Endothelial cell of umbilical vein (primary cell): ENCODE measurements at regions not wholly inside any gene's neighbourhood (a gene's known extent, or its start where the extent isn't known, plus 50 kb on each side); places are given as distances from the start of the nearest gene placed in this dataset.

Source experiments
- BruUV-seq: library from RNA; stranded (reverse); fragments of 400-500 nt; replicated peaks from 2 replicates; lab custom pipeline; 2021; lab: Mats Ljungman, UMichigan
- CTCF ChIA-PET: fragments of 300-600, 350-600 bp; sonication (Branson Sonifier 250); formaldehyde crosslinking; loops from one replicate; lab custom pipeline; 2021; ENCODE audit warnings: antibody characterized with exemption, inconsistent platforms; lab: Charles Lee
- POLR2A ChIA-PET: fragments of 300-600, 350-600 bp; sonication (Branson Sonifier 250); formaldehyde crosslinking; loops from one replicate; lab custom pipeline; 2021; ENCODE audit warnings: antibody characterized with exemption, inconsistent platforms; lab: Charles Lee
- DNase-seq: peaks from one replicate; pipeline ENCODE4 v3.0.0-alpha.2; 2011; ENCODE audit warnings: low read depth, low spot score
- FAIRE-seq: peaks from 2 replicates; lab custom pipeline; 2011; peaks lifted over from hg19 to GRCh38; lab: Jason Lieb, UNC
- H2AFZ ChIP-seq: 2 replicates; pipeline ENCODE4 v1.6.0; 2012; ENCODE audit warnings: low read depth, low read length, control low read depth, inconsistent platforms
- H3K27ac ChIP-seq: 2 replicates; pipeline ENCODE4 v1.5.1; 2011; ENCODE audit warnings: low read depth, mild to moderate bottlenecking, control low read depth, low read length, moderate library complexity; ENCODE audit not compliant: insufficient read depth
- H3K27me3 ChIP-seq, 2 experiments: 2 replicates each; pipeline versions ENCODE4 v1.6.0 to v1.6.1; 2011; ENCODE audit warnings: low read length in 2 of 2, mixed read lengths in 1 of 2; ENCODE audit not compliant: control insufficient read depth in 2 of 2, insufficient read depth in 2 of 2
- H3K36me3 ChIP-seq, 2 experiments: 2 replicates in 1 of 2; 3 replicates in 1 of 2; pipeline ENCODE4 v1.5.1; 2011; ENCODE audit warnings: low read length in 2 of 2, mild to moderate bottlenecking in 1 of 2, moderate library complexity in 1 of 2; ENCODE audit not compliant: control insufficient read depth in 2 of 2, insufficient read depth in 2 of 2; ENCODE audit errors: extremely low read depth in 1 of 2
- H3K4me1 ChIP-seq: 3 replicates; pipeline ENCODE4 v1.5.1; 2011; ENCODE audit warnings: mild to moderate bottlenecking, low read length; ENCODE audit not compliant: control insufficient read depth, insufficient read depth; ENCODE audit errors: extremely low read depth
- H3K4me2 ChIP-seq: 2 replicates; pipeline ENCODE4 v1.6.1; 2011; ENCODE audit warnings: low read length, control low read depth, mixed read lengths; ENCODE audit not compliant: insufficient read depth
- H3K4me3 ChIP-seq, 3 experiments: fragments of 200-600 bp in 1 of 3; sonication (generic), shearing (Covaris generic) in 1 of 3; replicated peaks in 1 of 3; 2 replicates each; pipeline ENCODE4 v1.5.1; 2011 to 2016; ENCODE audit warnings: control low read depth in 3 of 3, low read length in 3 of 3, mild to moderate bottlenecking in 2 of 3, inconsistent platforms in 1 of 3, low read depth in 1 of 3, moderate library complexity in 1 of 3; ENCODE audit not compliant: insufficient read depth in 1 of 3
- H3K79me2 ChIP-seq: 2 replicates; pipeline ENCODE4 v1.6.0; 2012; ENCODE audit warnings: low read length, inconsistent platforms; ENCODE audit not compliant: control insufficient read depth, insufficient read depth
- H3K9ac ChIP-seq: replicated peaks from 2 replicates; pipeline ENCODE3; 2011; ENCODE audit warnings: low read length, control low read depth; ENCODE audit not compliant: insufficient read depth; ENCODE audit errors: extremely low read depth
- H3K9me1 ChIP-seq: replicated peaks from 3 replicates; pipeline ENCODE4 v1.6.0; 2011; ENCODE audit warnings: mild to moderate bottlenecking, low read length; ENCODE audit not compliant: control insufficient read depth, insufficient read depth; ENCODE audit errors: extremely low read depth
- H3K9me3 ChIP-seq: replicated peaks from 2 replicates; pipeline ENCODE4 v1.5.1; 2012; ENCODE audit warnings: low read length, inconsistent platforms; ENCODE audit not compliant: control insufficient read depth, insufficient read depth
- H4K20me1 ChIP-seq: replicated peaks from 2 replicates; pipeline ENCODE3; 2011; ENCODE audit warnings: mild to moderate bottlenecking, low read length; ENCODE audit not compliant: control insufficient read depth, insufficient read depth; ENCODE audit errors: extremely low read depth
- EZH2 ChIP-seq: IDR thresholded peaks from 2 replicates; pipeline ENCODE4 v1.6.1; 2012; ENCODE audit warnings: borderline replicate concordance, low read depth, mild to moderate bottlenecking, moderate library complexity, low read length, inconsistent platforms; ENCODE audit not compliant: severe bottlenecking
- FOS ChIP-seq: IDR thresholded peaks from 2 replicates; pipeline ENCODE4 v1.6.1; 2011; ENCODE audit warnings: mild to moderate bottlenecking, low read length, moderate library complexity, borderline replicate concordance; ENCODE audit not compliant: insufficient read depth
- GATA2 ChIP-seq: IDR thresholded peaks from 2 replicates; pipeline ENCODE4 v1.7.0; 2011; ENCODE audit warnings: low read depth, mild to moderate bottlenecking, moderate library complexity, mixed read lengths, low read length; ENCODE audit not compliant: insufficient read length, insufficient read depth
- JUN ChIP-seq: IDR thresholded peaks from 2 replicates; pipeline ENCODE4 v1.6.1; 2011; ENCODE audit warnings: borderline replicate concordance, low read depth; ENCODE audit not compliant: insufficient read length, insufficient read depth
- MYC ChIP-seq: IDR thresholded peaks from one replicate; pipeline ENCODE4 v1.6.1; 2011; ENCODE audit warnings: mild to moderate bottlenecking, low read depth, low read length
- POLR2A ChIP-seq: IDR thresholded peaks from 2 replicates; pipeline ENCODE4 v1.6.1; 2012; ENCODE audit warnings: low read depth, mild to moderate bottlenecking, control low read depth, low read length
- POLR2AphosphoS5 ChIP-seq: IDR thresholded peaks from 2 replicates; pipeline ENCODE4 v1.6.1; 2012; ENCODE audit warnings: low read depth, mild to moderate bottlenecking, control low read depth, low read length, moderate library complexity; ENCODE audit not compliant: insufficient read depth
- dilution Hi-C: fragments of 300-500 bp; cut with MboI; formaldehyde crosslinking; loops from one replicate; pipeline ENCODE4 v1.15.0; 2019; ENCODE audit warnings: low sequenced_read_pairs; ENCODE audit not compliant: extremely low pct_ligation_motif_present
- intact Hi-C: fragments of 100-400 bp; cut with micrococcal nuclease; formaldehyde crosslinking; loops from one replicate; pipeline ENCODE4 v1.10.0; 2022
- TF ChIP-seq, protein P1 (sequence below), 2 donors: IDR thresholded peaks; 1 replicate in 1 of 2; 2 replicates in 1 of 2; pipeline ENCODE4 v1.5.1; 2011; ENCODE audit warnings: low read length in 2 of 2, mild to moderate bottlenecking in 2 of 2, moderate library complexity in 2 of 2, control low read depth in 1 of 2, inconsistent platforms in 1 of 2, low read depth in 1 of 2; ENCODE audit not compliant: insufficient read depth in 1 of 2; ENCODE audit errors: extremely low read depth in 1 of 2
- TF ChIP-seq, protein P2 (sequence below): IDR thresholded peaks from 2 replicates; pipeline ENCODE4 v1.6.1; 2011; ENCODE audit not compliant: insufficient read depth, insufficient read length

DNA sequence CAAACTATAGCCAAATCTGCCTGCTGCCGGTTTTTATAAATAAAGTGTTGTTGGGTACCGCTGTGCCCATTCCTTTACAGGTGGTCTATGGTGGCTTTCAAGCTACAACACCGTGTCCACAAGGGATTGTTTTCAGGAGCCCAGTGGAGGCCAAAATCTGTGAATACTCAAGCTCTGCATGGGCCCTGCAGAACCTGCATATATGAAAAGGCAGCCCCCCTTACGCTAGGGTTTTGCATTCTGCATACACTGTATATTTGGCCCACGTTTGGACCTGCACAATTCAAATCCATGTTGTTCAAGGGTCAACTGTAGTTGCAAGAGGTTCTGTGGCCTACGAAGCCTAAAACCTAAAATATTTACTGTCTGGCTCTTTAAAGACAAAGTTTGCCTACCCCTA, 122.2 kb upstream of the TLE3 start:
- Histone ChIP-seq H3K79me2 (no peaks in the 10 kb centered on the region), H3K27me3 (peaks cover 0 to 3% of the 10 kb centered on the region in 2 experiments), H3K27ac (no peak overlapping the region), H3K9me3 (no peaks in the 10 kb centered on the region), H3K4me3 (no peak overlapping the region), H4K20me1 (no peaks in the 10 kb centered on the region), H3K4me1 (no peaks in the 10 kb centered on the region), H3K9me1 (no peaks in the 10 kb centered on the region), H3K9ac (no peak overlapping the region), H3K4me2 (no peak overlapping the region), H2AFZ (no peak overlapping the region), H3K36me3 (no peaks in the 10 kb centered on the region)
- intact Hi-C loops (no loop called here), dilution Hi-C loops (no loop called here)
- ChIA-PET POLR2A (no interaction called here), CTCF (no interaction called here)
- BruUV-seq = no TSS peak
- no peak for DNase-seq
- FAIRE-seq = no peak
- TF ChIP-seq JUN = no peak
- TF ChIP-seq EZH2 = no peak
- TF ChIP-seq, protein P1, sequence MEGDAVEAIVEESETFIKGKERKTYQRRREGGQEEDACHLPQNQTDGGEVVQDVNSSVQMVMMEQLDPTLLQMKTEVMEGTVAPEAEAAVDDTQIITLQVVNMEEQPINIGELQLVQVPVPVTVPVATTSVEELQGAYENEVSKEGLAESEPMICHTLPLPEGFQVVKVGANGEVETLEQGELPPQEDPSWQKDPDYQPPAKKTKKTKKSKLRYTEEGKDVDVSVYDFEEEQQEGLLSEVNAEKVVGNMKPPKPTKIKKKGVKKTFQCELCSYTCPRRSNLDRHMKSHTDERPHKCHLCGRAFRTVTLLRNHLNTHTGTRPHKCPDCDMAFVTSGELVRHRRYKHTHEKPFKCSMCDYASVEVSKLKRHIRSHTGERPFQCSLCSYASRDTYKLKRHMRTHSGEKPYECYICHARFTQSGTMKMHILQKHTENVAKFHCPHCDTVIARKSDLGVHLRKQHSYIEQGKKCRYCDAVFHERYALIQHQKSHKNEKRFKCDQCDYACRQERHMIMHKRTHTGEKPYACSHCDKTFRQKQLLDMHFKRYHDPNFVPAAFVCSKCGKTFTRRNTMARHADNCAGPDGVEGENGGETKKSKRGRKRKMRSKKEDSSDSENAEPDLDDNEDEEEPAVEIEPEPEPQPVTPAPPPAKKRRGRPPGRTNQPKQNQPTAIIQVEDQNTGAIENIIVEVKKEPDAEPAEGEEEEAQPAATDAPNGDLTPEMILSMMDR (IDR thresholded peaks at IDR 0.05; ENCODE audit: extremely low read depth in 1 of 2, insufficient read depth in 1 of 2, low read depth in 1 of 2, low read length in 2 of 2) = no peak
- no peak for TF ChIP-seq POLR2A
- TF ChIP-seq, protein P2, sequence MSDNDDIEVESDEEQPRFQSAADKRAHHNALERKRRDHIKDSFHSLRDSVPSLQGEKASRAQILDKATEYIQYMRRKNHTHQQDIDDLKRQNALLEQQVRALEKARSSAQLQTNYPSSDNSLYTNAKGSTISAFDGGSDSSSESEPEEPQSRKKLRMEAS = no peak
- no peak for TF ChIP-seq FOS
- TF ChIP-seq GATA2 = no peak
- TF ChIP-seq MYC = no peak
- TF ChIP-seq POLR2AphosphoS5 = no peak
